GM18519 (cell line): ENCODE measurements at regions not wholly inside any gene's neighbourhood (a gene's known extent, or its start where the extent isn't known, plus 50 kb on each side); places are given as distances from the start of the nearest gene placed in this dataset.

Experiments used
- ATAC-seq: cut with Tn5 transposase; IDR thresholded peaks from one replicate; pipeline ENCODE4 v1.9.1; 2021; ENCODE audit warnings: mild to moderate bottlenecking, moderate library complexity; ENCODE audit not compliant: unreplicated experiment, low FRiP score

- ATAC-seq = no peak
These were observed 259.5 kb upstream of the BOD1L1 start for GRCh38 chr4:13887010-13887409.

- ATAC-seq = no peak
These were observed 260.6 kb upstream of the BOD1L1 start for GRCh38 chr4:13888112-13888511.

DNA sequence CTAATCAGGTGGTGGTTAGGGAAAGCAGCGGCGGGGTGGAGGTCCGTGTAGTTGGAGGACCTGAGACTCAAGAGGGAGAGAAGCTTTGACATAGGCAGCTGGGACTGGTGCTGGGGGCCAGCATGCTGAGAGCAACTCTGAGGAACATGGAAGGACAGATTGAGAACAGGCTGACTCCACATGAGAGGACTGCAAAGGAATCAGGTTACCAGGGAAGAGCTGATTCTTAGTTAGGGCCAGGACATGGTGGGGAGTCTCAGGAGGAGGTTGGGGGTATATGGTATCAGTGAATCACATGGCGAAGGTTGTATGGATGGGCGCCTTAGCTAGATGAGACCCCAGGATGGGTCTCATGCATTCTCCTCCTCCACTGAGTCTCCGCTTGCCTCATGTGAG lies 264.0 kb upstream of the BOD1L1 start:
- no peak for ATAC-seq

GRCh38 chr4:13892739-13893105 lies 265.2 kb upstream of the BOD1L1 start:
- ATAC-seq = no peak

DNA sequence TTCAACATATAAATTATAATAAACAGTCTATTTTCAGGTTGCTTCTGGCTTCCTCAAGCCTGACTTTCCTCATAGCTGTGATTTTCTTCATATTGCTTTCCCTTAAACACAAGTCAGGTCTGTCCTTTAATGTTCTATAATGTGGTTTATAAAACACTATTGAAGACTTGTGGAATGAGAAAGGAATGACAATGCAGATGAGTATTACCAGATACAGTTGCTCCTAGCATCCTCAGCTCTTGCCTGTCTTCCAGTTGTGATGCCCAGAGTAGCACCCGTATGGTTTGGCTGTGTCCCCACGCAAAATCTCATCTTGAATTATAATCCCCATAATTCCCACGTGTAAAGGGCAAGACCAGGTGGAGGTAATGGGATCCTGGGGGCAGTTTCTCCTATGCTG lies 265.7 kb upstream of the BOD1L1 start:
- no peak for ATAC-seq

- ATAC-seq = no peak
These were observed 266.5 kb upstream of the BOD1L1 start for GRCh38 chr4:13893987-13894386.

- ATAC-seq = no peak
These were observed 273.3 kb upstream of the BOD1L1 start for GRCh38 chr4:13900780-13901179.

- ATAC-seq = no peak
These were observed 274.6 kb upstream of the BOD1L1 start for GRCh38 chr4:13902146-13902545.

DNA sequence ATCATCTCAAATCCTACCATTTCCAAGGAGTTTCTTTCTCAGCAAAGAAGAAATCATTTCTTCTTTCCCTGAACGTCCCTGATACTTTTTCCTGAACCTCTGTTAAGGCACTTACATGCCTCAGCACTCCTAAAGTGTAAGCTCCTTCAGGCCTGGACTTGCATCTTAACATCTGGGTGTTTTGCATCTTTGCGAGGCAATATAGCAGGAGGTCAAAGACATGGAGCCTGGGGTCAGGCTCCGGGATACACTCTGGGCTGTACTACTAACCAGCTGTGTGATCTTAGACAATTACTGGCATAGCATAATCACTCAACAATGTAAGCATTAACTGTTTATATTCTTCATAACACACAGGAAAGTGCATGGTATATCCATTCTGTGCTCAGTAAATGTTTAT lies 275.5 kb upstream of the BOD1L1 start:
- no peak for ATAC-seq

DNA sequence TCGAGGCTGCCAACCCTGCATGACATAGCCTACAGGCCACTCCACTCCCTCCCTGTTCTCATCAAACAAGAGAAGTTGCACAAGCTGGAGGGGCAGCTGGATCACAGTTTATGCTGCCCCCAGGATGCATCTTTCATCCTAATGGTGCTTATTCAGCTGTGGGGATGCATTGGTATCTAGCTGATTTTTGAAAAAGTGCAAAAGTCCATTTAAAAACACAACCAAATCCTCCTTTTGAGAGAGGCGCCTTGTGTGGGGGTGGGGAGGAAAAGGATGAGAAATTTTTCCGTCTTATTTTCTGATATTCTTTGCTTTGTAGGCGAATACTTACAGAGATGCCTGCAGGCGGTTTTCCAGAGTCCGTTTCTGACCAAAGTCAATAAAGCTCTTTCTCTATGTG lies 276.4 kb upstream of the BOD1L1 start:
- ATAC-seq = no peak

DNA sequence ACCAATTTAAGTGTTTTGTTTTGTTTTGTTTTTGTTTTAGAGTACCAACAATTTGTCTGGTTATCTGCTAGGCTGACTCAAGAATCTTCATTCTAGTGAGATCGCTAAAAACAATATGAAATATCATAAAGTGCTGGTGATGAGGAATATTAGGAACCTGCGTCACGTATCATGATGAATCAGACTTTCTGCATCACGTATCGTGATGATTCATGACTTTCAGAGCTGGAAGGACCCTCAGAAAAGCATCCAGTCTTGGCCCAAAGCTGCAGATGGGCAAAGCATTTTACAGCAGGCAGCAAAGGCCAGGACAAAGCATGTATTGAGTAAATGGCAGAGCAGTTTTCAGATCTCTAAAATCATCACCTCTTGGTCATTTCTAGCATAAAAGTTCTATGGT lies 278.0 kb upstream of the BOD1L1 start:
- no peak for ATAC-seq

DNA sequence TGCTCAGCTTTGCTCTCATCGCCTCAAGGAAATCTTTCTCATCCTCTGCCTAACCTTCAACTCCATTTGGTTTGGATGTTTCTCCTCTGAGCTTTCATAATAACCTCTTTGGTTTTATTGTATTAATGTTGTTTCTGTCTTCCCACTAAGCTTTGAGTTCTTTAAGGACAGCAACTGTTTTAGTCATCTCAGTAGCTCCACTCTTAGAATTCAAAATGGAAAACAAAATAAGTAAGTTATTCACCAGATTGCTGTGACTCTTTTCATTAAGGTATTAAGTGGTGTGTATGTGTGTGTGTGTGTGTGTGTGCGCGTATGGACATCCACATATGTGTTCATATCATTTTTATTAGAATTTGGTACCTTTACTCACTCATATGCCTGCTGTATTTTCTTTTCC lies 279.2 kb upstream of the BOD1L1 start:
- ATAC-seq = no peak

DNA sequence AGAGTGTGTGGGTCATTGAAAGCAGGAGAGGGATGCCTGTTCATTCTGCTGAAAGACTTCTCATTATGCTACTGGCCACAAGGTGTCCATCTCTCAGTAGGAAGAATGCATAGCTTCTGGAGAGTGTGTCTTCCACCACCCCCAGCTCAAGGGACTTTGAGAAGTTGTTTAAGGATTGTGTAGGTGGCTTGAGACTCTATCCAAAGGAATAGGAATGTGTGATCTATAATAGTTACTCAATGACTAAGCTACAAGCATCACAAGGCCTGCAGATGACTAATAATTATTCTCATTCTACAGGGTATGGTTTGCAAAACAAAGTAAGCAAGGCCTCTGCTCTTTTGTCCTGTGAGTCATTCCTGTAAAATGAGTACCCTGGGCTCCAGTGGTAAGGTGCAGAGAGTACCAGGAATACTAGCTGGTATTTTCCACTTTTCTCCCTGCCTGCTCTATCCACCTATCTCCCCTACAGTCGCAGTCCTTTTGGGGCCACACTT lies 279.8 kb upstream of the BOD1L1 start:
- no peak for ATAC-seq

- no peak for ATAC-seq
These were observed 280.9 kb upstream of the BOD1L1 start for GRCh38 chr4:13908455-13908854.

DNA sequence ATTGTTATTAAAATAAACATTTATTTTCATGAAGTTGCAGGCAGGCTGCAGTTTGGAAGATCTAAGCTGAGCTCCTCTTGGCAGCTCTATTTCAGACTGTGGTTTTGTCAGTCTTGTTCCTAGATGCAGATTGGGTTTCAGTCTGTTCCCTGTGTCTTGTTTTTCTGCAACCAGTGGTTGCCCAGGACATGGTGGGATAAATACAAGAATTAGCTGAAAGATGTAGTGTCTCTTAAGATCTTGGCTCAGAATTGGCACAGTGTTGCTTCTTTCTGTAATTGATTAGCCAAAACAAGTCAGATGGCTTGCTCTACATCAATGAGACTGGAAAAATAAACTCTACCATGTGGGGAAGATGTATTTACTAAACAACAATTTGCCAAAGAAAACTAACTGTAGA lies 283.0 kb upstream of the BOD1L1 start:
- no peak for ATAC-seq

DNA sequence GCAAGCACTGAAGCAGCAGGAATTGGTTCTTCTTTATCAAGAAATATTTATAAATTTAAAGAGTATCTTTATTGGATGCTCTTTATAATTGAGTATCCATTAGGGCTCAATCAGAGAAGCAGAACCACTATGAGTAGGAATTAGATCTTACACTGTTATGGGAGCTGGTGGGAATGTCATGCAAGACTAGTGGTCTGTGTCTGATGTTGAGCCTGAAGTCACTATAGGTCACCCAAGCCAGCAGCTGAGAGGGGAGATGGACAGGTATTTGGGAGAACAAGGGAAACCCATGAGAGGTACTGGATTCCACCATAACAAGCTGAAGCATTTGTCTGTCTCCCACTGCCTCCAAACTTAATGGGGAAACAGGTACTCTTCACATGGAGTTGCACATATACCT lies 283.7 kb upstream of the BOD1L1 start:
- ATAC-seq = no peak

GRCh38 chr4:13912436-13912925 lies 285.0 kb upstream of the BOD1L1 start:
- ATAC-seq = no peak

DNA sequence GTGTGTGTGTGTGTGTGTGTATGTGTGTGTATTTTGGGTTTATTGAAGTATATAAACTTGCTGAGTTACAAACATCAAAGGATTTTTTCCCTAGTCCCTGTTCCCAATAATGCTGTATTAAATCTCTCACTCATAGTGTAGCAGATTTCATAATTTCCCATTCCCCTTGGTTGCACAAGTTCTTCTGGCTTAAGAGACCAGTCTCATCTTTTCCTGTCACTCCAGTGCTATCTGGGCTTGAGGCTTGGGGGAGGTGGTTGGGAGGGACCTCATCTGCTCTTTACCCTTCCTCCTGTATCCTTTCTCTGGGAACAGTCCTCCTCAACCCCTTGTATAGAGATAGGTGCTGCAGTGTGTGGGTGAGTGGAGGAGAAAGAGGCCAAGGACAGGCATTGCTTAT lies 285.4 kb upstream of the BOD1L1 start:
- no peak for ATAC-seq

GRCh38 chr4:13917015-13917414 lies 289.5 kb upstream of the BOD1L1 start:
- ATAC-seq = no peak

DNA sequence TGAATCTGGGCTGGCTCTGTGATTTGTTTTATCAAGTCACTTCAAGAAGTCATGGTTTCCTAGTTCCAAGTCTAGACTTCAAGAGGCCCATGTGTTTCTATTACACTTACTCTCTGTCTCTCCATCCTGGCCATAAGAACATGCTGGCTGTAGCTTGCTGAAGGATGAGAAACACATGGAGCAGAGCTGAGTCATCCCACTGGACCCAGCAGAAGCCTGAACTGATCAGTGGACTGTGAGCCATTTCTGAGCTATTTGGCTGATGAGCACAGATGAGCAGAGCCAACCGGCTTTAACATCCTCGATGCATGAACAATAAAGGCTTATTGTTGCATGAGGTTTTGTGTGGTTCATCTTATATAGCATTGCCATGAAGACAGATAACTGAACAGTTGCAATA lies 290.6 kb upstream of the BOD1L1 start:
- ATAC-seq = no peak

DNA sequence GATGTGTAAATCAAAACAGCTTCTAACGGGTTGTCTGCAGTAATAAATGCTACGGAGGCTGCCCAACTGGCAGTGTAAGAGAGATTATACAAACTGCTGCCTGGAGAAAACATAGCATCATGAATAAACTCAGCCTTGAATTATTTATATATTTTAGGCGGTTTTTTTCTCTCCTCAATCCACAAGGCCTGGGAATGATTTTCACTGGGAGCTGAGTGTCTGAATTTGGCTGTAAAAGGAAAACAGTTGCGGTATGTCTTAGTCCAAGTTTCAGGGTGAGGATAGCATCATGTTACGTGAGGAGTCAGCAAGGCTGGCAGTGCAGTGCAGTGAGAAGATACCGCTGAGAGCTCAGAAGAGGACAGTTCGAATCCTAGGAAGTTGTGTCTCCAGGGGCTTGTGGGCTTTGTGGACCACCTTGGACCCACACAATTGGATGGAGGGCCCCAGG lies 291.5 kb upstream of the BOD1L1 start:
- no peak for ATAC-seq

DNA sequence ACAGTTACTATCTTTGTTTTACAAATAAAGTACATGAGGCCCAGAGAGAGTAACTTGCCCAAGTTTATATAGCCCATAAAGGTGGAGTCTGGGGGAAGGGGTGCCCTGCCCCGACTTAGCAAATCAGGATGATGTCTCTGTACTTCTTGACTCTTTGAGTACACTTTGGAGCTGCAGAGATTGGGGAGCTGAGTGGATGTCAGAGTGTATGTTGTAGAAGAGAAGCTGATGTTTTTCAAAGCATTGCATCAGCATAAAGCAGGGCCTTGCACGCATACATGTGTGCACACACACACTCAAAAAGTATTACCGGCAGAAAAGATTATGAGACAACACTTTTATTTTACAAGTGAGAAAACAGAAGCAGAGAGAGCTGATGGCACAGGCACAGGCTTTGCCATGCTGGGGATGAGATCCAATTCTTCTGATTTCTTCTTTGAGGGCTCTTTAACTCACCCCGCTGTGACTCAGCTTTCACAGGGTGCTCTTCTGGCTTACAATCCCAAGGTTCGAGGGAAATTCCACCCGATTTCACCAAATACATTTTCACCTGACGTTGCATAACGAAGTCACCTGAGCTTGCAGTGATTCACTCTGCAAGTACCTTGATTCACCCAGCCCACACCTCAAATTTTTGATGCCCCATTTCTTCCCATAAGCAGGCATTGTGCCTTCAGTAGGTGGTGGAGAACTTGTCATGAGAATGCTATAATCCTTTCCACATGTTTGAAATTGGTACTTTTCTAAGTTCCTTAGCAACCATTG lies 292.8 kb upstream of the BOD1L1 start:
- no peak for ATAC-seq
